ENCODE measurements at regions not wholly inside any gene's neighbourhood (a gene's known extent, or its start where the extent isn't known, plus 50 kb on each side); places are given as distances from the start of the nearest gene placed in this dataset.

GRCh38 chr14:97618917-97619690, 821.9 kb downstream of the VRK1 start:
- ChIA-PET POLR2A (no interaction called here), CTCF (no interaction called here)
- no peak for DNase-seq (ENCODE audit: low read depth, low spot score)
- no peak for FAIRE-seq
- no peak for TF ChIP-seq MYC (IDR thresholded peaks at IDR 0.05; ENCODE audit: low read depth, low read length)
- no peak for TF ChIP-seq EZH2 (IDR thresholded peaks at IDR 0.05; ENCODE audit: borderline replicate concordance, low read depth, low read length, severe bottlenecking)
- TF ChIP-seq FOS (IDR thresholded peaks at IDR 0.05; ENCODE audit: borderline replicate concordance, insufficient read depth, low read length), result no peak
- no peak for TF ChIP-seq GATA2 (IDR thresholded peaks at IDR 0.05; ENCODE audit: insufficient read depth, insufficient read length, low read depth, low read length)
- TF ChIP-seq POLR2A (IDR thresholded peaks at IDR 0.05; ENCODE audit: low read depth, low read length), result no peak
- TF ChIP-seq POLR2AphosphoS5 (IDR thresholded peaks at IDR 0.05; ENCODE audit: insufficient read depth, low read depth, low read length), result no peak
- TF ChIP-seq MAX (IDR thresholded peaks at IDR 0.05; ENCODE audit: insufficient read depth, insufficient read length), result no peak
- TF ChIP-seq CTCF (IDR thresholded peaks at IDR 0.05; ENCODE audit: extremely low read depth in 1 of 2, insufficient read depth in 1 of 2, low read depth in 1 of 2, low read length in 2 of 2), result no peak
- no peak for TF ChIP-seq JUN (IDR thresholded peaks at IDR 0.05; ENCODE audit: borderline replicate concordance, insufficient read depth, insufficient read length, low read depth)
- H3K27ac ChIP-seq (ENCODE audit: insufficient read depth, low read depth, low read length), result no peak overlapping the region
- H3K4me1 ChIP-seq (ENCODE audit: control insufficient read depth, extremely low read depth, insufficient read depth, low read length), result no peaks in the 10 kb centered on the region
- intact Hi-C loops (cut with micrococcal nuclease), result no loop called here
- H2AFZ ChIP-seq (ENCODE audit: low read depth, low read length), result no peak overlapping the region
- H4K20me1 ChIP-seq (replicated peaks; ENCODE audit: control insufficient read depth, extremely low read depth, insufficient read depth, low read length), result no peaks in the 10 kb centered on the region
- H3K9me1 ChIP-seq (replicated peaks; ENCODE audit: control insufficient read depth, extremely low read depth, insufficient read depth, low read length), result no peaks in the 10 kb centered on the region
- H3K36me3 ChIP-seq (ENCODE audit: control insufficient read depth in 2 of 2, extremely low read depth in 1 of 2, insufficient read depth in 2 of 2, low read length in 2 of 2), result no peaks in the 10 kb centered on the region
- dilution Hi-C loops (cut with MboI; ENCODE audit: extremely low pct_ligation_motif_present, low sequenced_read_pairs), result no loop called here
- H3K4me2 ChIP-seq (ENCODE audit: insufficient read depth, low read length), result no peak overlapping the region
- H3K27me3 ChIP-seq (ENCODE audit: control insufficient read depth in 2 of 2, insufficient read depth in 2 of 2, low read length in 2 of 2), result no peaks in the 10 kb centered on the region
- H3K9ac ChIP-seq (replicated peaks; ENCODE audit: extremely low read depth, insufficient read depth, low read length), result no peak overlapping the region
- H3K9me3 ChIP-seq (replicated peaks; ENCODE audit: control insufficient read depth, insufficient read depth, low read length), result peaks cover 7% of the 10 kb centered on the region
- no peak overlapping the region for H3K4me3 ChIP-seq (replicated peaks in 1 of 3; ENCODE audit: insufficient read depth in 1 of 3, low read depth in 1 of 3, low read length in 3 of 3)
- BruUV-seq (replicated peaks), result no TSS peak
- H3K79me2 ChIP-seq (ENCODE audit: control insufficient read depth, insufficient read depth, low read length), result no peaks in the 10 kb centered on the region
